OCI-LY7 (cell line): ENCODE measurements at regions not wholly inside any gene's neighbourhood (a gene's known extent, or its start where the extent isn't known, plus 50 kb on each side); places are given as distances from the start of the nearest gene placed in this dataset.
"Not testable (repeated sequence)": the region's sequence is repeated elsewhere in the genome, so short reads cannot be mapped to it uniquely, and the experiment has no call there.

Experiments used
- BruUV-seq: library from RNA; stranded (reverse); fragments of 400-500 nt; replicated peaks from 2 replicates; lab custom pipeline; 2021; lab: Mats Ljungman, UMichigan
- CTCF ChIA-PET: fragments of 300-600 bp; sonication (Branson Sonifier 250); formaldehyde crosslinking; loops from one replicate; lab custom pipeline; 2022; ENCODE audit warnings: antibody characterized with exemption; ENCODE audit not compliant: unreplicated experiment; lab: Charles Lee
- POLR2A ChIA-PET: fragments of 300-600 bp; sonication (Branson Sonifier 250); formaldehyde crosslinking; loops from one replicate; lab custom pipeline; 2022; ENCODE audit warnings: antibody characterized with exemption; lab: Charles Lee
- DNase-seq: peaks from one replicate; pipeline ENCODE4 v3.0.0-alpha.2; 2015; ENCODE audit warnings: low spot score
- H2AFZ ChIP-seq: fragments of 200-600 bp; sonication (generic), shearing (Covaris generic); 2 replicates; pipeline ENCODE4 v1.6.1; 2014; ENCODE audit warnings: mild to moderate bottlenecking, antibody characterized with exemption, low read length, moderate library complexity
- H3K27ac ChIP-seq: fragments of 200-600 bp; sonication (generic); 2 replicates; pipeline ENCODE4 v1.5.1; 2014; ENCODE audit warnings: mixed run types, low read depth, mild to moderate bottlenecking, moderate library complexity, low read length, inconsistent platforms; ENCODE audit not compliant: poor library complexity, severe bottlenecking
- H3K36me3 ChIP-seq: fragments of 200-600 bp; sonication (generic); 2 replicates; pipeline ENCODE4 v1.6.1; 2014; ENCODE audit warnings: mild to moderate bottlenecking, antibody characterized with exemption, low read length, moderate library complexity, mixed read lengths; ENCODE audit not compliant: insufficient read depth
- H3K4me1 ChIP-seq: fragments of 200-600 bp; sonication (generic); 2 replicates; pipeline ENCODE4 v1.5.1; 2014; ENCODE audit warnings: mild to moderate bottlenecking, low read length; ENCODE audit not compliant: insufficient read depth, poor library complexity, severe bottlenecking
- H3K4me2 ChIP-seq: fragments of 200-600 bp; sonication (generic); 2 replicates; pipeline ENCODE4 v1.6.1; 2014; ENCODE audit warnings: mild to moderate bottlenecking, low read length
- H3K4me3 ChIP-seq: fragments of 200-600 bp; sonication (generic); 2 replicates; pipeline ENCODE4 v1.5.1; 2014; ENCODE audit warnings: mild to moderate bottlenecking, low read depth, low read length; ENCODE audit not compliant: poor library complexity, severe bottlenecking
- H3K79me2 ChIP-seq: fragments of 200-600 bp; sonication (generic); 2 replicates; pipeline ENCODE4 v1.6.1; 2016; ENCODE audit warnings: low read depth, mild to moderate bottlenecking, low read length, moderate library complexity, mixed read lengths; ENCODE audit not compliant: insufficient read depth
- H3K9me2 ChIP-seq: fragments of 200-600 bp; sonication (generic); 2 replicates; pipeline ENCODE4 v1.6.1; 2016; ENCODE audit warnings: mild to moderate bottlenecking, low read length, mixed read lengths; ENCODE audit not compliant: insufficient read depth
- H3K9me3 ChIP-seq: fragments of 200-600 bp; sonication (generic); 2 replicates; pipeline ENCODE4 v1.6.1; 2014; ENCODE audit warnings: mild to moderate bottlenecking, mixed run types, low read length, mixed read lengths
- H4K20me1 ChIP-seq: fragments of 200-600 bp; sonication (generic); 2 replicates; pipeline ENCODE4 v1.6.1; 2014; ENCODE audit warnings: mild to moderate bottlenecking, antibody characterized with exemption, low read length, moderate library complexity, mixed read lengths; ENCODE audit not compliant: insufficient read depth
- EZH2phosphoT487 ChIP-seq: fragments of 200-600 bp; sonication (generic); IDR thresholded peaks from 2 replicates; pipeline ENCODE4 v1.6.1; 2018; ENCODE audit warnings: low read depth, borderline replicate concordance, mild to moderate bottlenecking, mixed run types, antibody characterized with exemption, low read length, moderate library complexity, mixed read lengths
- intact Hi-C: fragments of 100-400 bp; cut with micrococcal nuclease; formaldehyde crosslinking; loops from one replicate; pipeline ENCODE4 v1.10.0; 2022; ENCODE audit not compliant: unreplicated experiment
- TF ChIP-seq, protein P1 (sequence below): fragments of 200-600 bp; sonication (generic); conservative IDR thresholded peaks from 2 replicates; pipeline ENCODE4 v1.5.1; 2014; ENCODE audit warnings: mild to moderate bottlenecking, antibody characterized with exemption, low read length, moderate library complexity, mixed read lengths

DNA sequence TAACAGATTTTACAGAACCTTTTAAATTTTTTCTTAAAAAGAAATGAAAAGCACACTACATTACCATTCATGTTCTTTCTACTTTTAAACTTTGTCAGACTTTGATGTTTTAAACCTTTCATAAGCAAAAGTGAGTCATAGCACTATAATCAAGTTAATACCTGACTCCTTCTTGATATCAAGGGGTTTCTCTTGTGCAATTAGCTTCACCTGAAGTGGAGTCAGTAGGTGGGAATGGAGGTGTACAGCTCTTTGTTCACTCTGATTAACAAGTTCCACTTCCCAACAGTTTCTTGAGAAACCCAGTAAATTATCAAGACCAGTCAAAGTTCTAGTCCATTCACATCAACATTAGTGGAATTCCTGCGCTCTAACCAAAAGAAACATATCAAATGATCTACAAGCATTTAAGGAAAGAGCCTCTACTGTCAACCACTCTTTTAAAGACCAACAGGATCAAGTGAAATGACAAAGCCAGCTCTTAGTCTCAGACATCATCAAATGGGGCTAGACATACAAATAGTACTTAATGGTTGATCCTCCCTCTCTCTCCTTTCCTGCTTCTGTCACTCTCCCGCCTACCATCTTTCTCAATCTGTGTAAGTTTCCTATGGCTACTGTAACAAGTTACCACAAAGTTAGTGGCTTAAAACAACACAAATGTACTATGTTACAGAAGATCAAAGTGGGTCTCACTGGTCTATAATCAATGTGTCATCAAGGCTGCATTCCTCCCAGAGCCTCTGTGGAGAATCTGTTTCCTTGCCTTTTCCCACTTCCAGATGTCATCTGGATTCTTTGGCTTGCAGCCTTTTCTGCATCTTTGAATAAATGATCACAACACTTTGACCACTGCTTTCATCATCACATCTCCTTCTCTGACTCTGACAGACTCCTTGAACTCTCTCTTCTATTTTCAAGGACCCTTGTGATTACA lies 68.0 kb downstream of the HINT1 start:
- Histone ChIP-seq H3K9me2 (no peaks in the 10 kb centered on the region), H4K20me1 (no peaks in the 10 kb centered on the region), H3K4me1 (no peaks in the 10 kb centered on the region), H2AFZ (no peak overlapping the region), H3K79me2 (no peaks in the 10 kb centered on the region), H3K36me3 (no peaks in the 10 kb centered on the region), H3K27ac (no peak overlapping the region), H3K4me3 (no peak overlapping the region), H3K4me2 (no peak overlapping the region), H3K9me3 (no peaks in the 10 kb centered on the region)
- POLR2A ChIA-PET, result no interaction called here
- CTCF ChIA-PET, result no interaction called here
- BruUV-seq, result no TSS peak
- intact Hi-C loops, result no loop called here
- no peak for TF ChIP-seq EZH2phosphoT487
- TF ChIP-seq, protein P1, sequence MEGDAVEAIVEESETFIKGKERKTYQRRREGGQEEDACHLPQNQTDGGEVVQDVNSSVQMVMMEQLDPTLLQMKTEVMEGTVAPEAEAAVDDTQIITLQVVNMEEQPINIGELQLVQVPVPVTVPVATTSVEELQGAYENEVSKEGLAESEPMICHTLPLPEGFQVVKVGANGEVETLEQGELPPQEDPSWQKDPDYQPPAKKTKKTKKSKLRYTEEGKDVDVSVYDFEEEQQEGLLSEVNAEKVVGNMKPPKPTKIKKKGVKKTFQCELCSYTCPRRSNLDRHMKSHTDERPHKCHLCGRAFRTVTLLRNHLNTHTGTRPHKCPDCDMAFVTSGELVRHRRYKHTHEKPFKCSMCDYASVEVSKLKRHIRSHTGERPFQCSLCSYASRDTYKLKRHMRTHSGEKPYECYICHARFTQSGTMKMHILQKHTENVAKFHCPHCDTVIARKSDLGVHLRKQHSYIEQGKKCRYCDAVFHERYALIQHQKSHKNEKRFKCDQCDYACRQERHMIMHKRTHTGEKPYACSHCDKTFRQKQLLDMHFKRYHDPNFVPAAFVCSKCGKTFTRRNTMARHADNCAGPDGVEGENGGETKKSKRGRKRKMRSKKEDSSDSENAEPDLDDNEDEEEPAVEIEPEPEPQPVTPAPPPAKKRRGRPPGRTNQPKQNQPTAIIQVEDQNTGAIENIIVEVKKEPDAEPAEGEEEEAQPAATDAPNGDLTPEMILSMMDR, result no peak
- no peak for DNase-seq

DNA sequence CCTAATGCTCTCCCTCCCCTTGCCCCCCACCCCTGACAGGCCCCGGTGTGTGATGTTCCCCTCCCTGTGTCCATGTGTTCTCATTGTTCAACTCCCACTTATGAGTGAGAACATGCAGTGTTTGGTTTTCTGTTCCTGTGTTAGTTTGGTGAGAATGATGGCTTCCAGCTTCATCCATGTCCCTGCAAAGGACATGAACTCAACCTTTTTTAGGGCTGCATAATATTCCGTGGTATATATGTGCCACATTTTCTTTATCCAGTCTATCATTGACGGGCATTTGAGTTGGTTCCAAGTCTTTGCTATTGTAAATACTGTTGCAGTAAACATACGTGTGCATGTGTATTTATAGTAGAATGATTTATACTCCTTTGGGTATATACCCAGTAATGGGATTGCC lies 69.5 kb downstream of the HINT1 start:
- CTCF ChIA-PET, H3K4me3 ChIP-seq, H3K36me3 ChIP-seq, H3K4me2 ChIP-seq, H3K27ac ChIP-seq, DNase-seq, BruUV-seq, H3K9me3 ChIP-seq, H2AFZ ChIP-seq, H3K79me2 ChIP-seq, H3K9me2 ChIP-seq, H3K4me1 ChIP-seq, POLR2A ChIA-PET, intact Hi-C loops, H4K20me1 ChIP-seq: not testable (repeated sequence)

DNA sequence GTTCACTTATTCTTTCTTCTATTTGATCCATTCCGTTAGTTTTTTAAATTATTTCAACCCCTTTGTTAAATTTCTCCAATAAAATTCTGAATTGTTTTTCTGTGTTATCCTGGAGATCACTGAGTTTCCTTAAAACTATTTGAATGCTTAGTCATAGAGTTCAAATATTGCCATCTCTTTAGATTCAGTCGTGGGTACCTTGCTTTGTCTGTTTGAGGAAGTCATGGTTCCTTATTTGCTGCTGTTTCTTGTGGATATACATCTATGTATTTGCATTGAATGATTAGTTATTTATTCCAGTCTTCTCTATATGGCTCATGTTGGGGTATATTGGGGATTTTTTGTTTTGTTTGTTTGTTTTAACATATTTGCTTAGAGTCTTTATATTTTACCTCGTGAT lies 80.6 kb downstream of the HINT1 start:
- CTCF ChIA-PET, result no interaction called here
- H3K9me2 ChIP-seq, result no peaks in the 10 kb centered on the region
- no TSS peak for BruUV-seq

More for the DNA sequence above, 80.6 kb downstream of the HINT1 start:
- Histone ChIP-seq H3K36me3 (no peaks in the 10 kb centered on the region), H3K4me2 (no peak overlapping the region), H3K79me2 (no peaks in the 10 kb centered on the region), H3K4me1 (no peaks in the 10 kb centered on the region), H3K27ac (no peak overlapping the region), H4K20me1 (no peaks in the 10 kb centered on the region), H3K4me3 (no peak overlapping the region), H3K9me3 (0 out of 2 replicates have a peak, but pooled peaks cover 5% of the 10 kb centered on the region), H2AFZ (no peak overlapping the region)
- TF ChIP-seq, protein P1, result no peak
- TF ChIP-seq EZH2phosphoT487, result no peak
- intact Hi-C loops, result no loop called here
- no peak for DNase-seq
- POLR2A ChIA-PET, result interaction anchor here (1.1 kb wide), 1 partner anchor 8 kb away, joined by 5 read pairs; no protein-coding TSS in a partner anchor
